ENCODE measurements at regions not wholly inside any gene's neighbourhood (a gene's known extent, or its start where the extent isn't known, plus 50 kb on each side); places are given as distances from the start of the nearest gene placed in this dataset.

DNA sequence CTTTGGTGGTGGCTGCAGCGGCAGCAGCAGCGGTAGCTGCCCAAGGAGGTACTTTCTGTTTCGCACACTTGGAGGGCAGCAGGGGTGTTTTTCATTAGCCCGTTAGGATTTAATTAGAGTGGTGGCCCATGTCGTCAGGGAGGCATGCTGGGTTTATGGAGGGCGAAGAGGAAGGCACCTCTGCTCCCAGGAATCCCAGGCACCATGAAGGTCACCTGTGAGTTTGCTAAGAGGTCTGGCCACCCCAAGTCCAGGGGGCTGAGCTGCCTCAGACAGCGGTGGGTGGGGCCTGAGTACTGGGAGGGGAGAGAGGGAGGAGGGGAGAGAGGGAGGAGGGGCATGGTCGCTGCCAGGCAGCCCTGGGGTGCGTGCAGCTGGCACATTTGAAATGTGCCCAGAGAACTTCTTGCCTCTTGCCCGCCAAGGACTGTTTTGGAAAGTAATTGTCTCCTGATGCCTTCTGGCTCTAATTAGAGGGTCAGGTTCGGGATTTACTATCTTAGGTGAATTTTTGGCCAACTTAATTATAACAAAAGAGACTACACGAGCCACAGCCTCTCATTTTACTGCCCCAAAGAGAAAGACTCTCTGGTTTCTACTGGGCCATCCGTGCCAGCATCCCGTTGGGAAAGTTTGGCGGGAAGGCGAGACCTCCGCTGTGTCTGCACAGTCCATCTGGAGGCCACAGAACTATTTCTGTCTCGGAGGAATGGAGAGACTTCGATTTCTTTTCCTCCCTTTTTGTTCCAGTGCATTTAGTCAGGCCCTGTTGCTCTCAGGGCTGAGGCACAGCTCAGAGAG lies 62.0 kb downstream of the GLI2 start:
- no peaks in the 10 kb centered on the region for H3K9me3 Mint-ChIP-seq (ENCODE audit: low read depth)
- H3K4me3 Mint-ChIP-seq (ENCODE audit: low read depth): no peak overlapping the region
- H3K27me3 Mint-ChIP-seq: peaks cover 76% of the 10 kb centered on the region
- no peak for DNase-seq (ENCODE audit: low spot score, unreplicated experiment)
- H3K4me1 Mint-ChIP-seq (ENCODE audit: low read depth): peaks cover 4% of the 10 kb centered on the region
- no peak overlapping the region for H3K27ac Mint-ChIP-seq
- H3K36me3 Mint-ChIP-seq (ENCODE audit: insufficient read depth): no peaks in the 10 kb centered on the region
- TF ChIP-seq, protein P1, sequence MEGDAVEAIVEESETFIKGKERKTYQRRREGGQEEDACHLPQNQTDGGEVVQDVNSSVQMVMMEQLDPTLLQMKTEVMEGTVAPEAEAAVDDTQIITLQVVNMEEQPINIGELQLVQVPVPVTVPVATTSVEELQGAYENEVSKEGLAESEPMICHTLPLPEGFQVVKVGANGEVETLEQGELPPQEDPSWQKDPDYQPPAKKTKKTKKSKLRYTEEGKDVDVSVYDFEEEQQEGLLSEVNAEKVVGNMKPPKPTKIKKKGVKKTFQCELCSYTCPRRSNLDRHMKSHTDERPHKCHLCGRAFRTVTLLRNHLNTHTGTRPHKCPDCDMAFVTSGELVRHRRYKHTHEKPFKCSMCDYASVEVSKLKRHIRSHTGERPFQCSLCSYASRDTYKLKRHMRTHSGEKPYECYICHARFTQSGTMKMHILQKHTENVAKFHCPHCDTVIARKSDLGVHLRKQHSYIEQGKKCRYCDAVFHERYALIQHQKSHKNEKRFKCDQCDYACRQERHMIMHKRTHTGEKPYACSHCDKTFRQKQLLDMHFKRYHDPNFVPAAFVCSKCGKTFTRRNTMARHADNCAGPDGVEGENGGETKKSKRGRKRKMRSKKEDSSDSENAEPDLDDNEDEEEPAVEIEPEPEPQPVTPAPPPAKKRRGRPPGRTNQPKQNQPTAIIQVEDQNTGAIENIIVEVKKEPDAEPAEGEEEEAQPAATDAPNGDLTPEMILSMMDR (IDR thresholded peaks at IDR 0.05; ENCODE audit: unreplicated experiment): no peak

DNA sequence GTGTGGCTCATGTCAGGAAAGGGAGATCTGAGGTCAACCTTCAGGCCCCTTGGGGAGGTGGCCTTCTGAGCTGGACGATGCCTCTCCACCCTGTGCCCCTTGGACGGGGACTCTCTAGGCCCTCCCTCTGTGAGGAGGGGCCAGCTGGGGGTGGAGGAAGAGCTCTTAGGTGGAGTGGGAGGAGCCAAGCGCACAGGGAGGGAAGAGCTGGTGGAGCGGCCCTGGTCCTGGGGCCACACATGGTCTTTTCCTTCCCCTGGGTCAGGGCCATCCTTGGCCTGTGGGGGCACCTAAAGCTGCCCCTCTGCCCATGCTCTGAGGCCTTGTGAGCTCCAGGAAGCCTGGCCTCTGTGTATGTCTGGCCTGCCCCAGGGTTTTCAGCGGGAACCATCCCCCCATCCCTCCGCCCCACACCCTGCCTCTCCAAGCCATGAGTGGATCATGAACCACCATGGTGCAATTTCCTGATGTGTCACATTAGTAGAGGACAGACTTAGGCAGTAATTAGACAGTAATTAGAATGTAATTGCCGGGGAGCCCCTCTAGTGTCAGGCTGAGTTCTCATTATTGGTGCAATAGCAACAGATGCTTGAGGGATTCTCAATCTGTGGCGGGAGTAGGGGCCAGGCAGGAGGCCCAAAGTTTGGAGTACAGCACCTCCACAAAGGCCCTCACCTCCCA lies 63.0 kb downstream of the GLI2 start:
- peaks cover 4% of the 10 kb centered on the region for H3K4me1 Mint-ChIP-seq (ENCODE audit: low read depth)
- DNase-seq (ENCODE audit: low spot score, unreplicated experiment): no peak
- H3K36me3 Mint-ChIP-seq (ENCODE audit: insufficient read depth): no peaks in the 10 kb centered on the region
- no peak overlapping the region for H3K4me3 Mint-ChIP-seq (ENCODE audit: low read depth)
- H3K27ac Mint-ChIP-seq: peak overlapping the region; percentile 81
- H3K27me3 Mint-ChIP-seq: peaks cover 74% of the 10 kb centered on the region
- no peaks in the 10 kb centered on the region for H3K9me3 Mint-ChIP-seq (ENCODE audit: low read depth)
- TF ChIP-seq, protein P1 (IDR thresholded peaks at IDR 0.05; ENCODE audit: unreplicated experiment): no peak

DNA sequence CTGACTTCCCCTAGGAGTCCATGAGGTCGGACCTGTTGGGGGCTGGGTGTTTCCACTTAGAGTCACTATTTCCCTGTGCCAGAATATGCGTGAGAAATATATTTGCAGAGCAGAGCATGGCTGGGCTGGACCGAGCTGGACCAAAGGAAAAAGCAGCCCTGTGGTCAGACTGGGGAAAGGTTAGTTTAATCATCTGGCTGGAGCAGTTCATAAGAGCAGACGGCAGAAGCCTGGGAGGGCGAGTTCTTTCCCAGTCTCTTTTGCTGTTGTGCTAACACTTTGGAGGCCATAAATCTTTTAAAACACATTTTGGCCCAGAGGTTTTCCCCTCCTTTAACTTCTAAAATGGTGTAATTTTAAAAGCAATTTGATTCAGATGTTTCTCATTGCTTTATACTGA lies 66.5 kb downstream of the GLI2 start:
- H3K4me3 Mint-ChIP-seq (ENCODE audit: low read depth): no peak overlapping the region
- peaks cover 79% of the 10 kb centered on the region for H3K27me3 Mint-ChIP-seq
- no peak for DNase-seq (ENCODE audit: low spot score, unreplicated experiment)
- H3K36me3 Mint-ChIP-seq (ENCODE audit: insufficient read depth): no peaks in the 10 kb centered on the region
- peaks cover 4% of the 10 kb centered on the region for H3K4me1 Mint-ChIP-seq (ENCODE audit: low read depth)
- H3K27ac Mint-ChIP-seq: no peak overlapping the region
- TF ChIP-seq, protein P1 (IDR thresholded peaks at IDR 0.05; ENCODE audit: unreplicated experiment): no peak
- H3K9me3 Mint-ChIP-seq (ENCODE audit: low read depth): no peaks in the 10 kb centered on the region

DNA sequence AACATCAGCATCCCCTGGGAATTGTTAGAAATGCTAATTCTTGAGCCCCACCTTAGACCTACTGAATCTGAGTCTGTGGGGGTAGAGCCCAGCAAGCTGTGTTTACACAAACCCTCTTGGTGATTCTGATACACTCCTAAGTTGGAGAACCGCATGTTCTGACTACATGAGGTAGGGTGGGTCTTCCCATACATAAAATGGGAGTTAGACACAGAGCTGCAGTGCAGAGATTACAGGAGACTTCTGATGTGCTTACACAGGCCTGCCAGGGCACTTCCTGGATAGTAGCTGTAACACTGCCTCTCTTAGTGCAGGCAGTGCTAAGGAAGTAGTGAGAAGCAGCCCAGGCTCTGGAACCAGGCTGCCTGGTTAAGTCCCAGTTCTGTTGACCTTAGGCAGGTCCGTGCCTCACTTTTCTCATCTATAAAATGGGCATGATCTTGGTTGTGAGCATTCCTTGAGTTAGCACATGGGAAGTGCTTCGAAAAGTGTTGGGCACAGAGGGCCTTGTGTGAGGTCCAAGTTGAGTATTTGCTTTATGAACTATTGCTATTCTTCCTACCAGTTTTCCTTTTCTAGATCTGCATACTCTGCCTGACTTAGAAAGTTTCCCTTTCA lies 67.3 kb downstream of the GLI2 start:
- TF ChIP-seq, protein P1 (IDR thresholded peaks at IDR 0.05; ENCODE audit: unreplicated experiment): no peak
- Mint-ChIP-seq H3K36me3 (ENCODE audit: insufficient read depth) (no peaks in the 10 kb centered on the region), H3K27ac (peak overlapping the region; percentile 81), H3K27me3 (peaks cover 75% of the 10 kb centered on the region), H3K4me3 (ENCODE audit: low read depth) (no peak overlapping the region), H3K4me1 (ENCODE audit: low read depth) (peaks cover 4% of the 10 kb centered on the region), H3K9me3 (ENCODE audit: low read depth) (no peaks in the 10 kb centered on the region)
- DNase-seq (ENCODE audit: low spot score, unreplicated experiment): no peak

DNA sequence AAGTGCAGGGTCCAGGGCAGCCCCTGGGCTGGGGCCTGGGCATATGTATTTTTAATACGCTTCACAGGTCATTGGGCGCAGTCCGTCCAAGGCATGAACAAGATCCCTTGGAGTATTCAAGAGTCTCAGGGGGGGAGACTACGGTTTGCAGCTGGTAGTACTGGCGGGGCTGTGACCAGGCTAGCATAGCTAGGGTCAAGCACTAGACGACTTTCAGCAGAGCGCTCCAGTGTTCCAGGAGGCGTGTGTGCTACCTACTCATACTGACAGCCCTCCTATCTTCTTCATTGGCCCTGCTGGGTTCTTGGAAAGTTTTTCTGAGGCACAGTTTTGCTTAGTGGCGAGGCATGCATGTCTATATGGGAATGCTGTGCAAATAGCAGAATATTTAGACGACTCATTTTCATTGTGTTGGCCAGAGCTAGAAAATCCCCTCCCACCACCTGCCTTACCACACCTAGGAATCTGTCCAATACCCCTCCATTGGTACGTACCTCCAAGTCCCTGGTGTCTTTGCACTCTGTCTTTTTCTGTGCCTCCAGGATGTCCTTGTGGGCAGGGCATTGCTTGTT lies 68.2 kb downstream of the GLI2 start:
- TF ChIP-seq, protein P1 (IDR thresholded peaks at IDR 0.05; ENCODE audit: unreplicated experiment): no peak
- H3K27ac Mint-ChIP-seq: no peak overlapping the region
- H3K27me3 Mint-ChIP-seq: peaks cover 69% of the 10 kb centered on the region
- no peaks in the 10 kb centered on the region for H3K9me3 Mint-ChIP-seq (ENCODE audit: low read depth)
- no peak overlapping the region for H3K4me3 Mint-ChIP-seq (ENCODE audit: low read depth)
- H3K4me1 Mint-ChIP-seq (ENCODE audit: low read depth): peaks cover 4% of the 10 kb centered on the region
- no peak for DNase-seq (ENCODE audit: low spot score, unreplicated experiment)
- H3K36me3 Mint-ChIP-seq (ENCODE audit: insufficient read depth): no peaks in the 10 kb centered on the region
